ENCODE measurements at regions not wholly inside any gene's neighbourhood (a gene's known extent, or its start where the extent isn't known, plus 50 kb on each side); places are given as distances from the start of the nearest gene placed in this dataset.
"Not testable (repeated sequence)": the region's sequence is repeated elsewhere in the genome, so short reads cannot be mapped to it uniquely, and the experiment has no call there.

DNA sequence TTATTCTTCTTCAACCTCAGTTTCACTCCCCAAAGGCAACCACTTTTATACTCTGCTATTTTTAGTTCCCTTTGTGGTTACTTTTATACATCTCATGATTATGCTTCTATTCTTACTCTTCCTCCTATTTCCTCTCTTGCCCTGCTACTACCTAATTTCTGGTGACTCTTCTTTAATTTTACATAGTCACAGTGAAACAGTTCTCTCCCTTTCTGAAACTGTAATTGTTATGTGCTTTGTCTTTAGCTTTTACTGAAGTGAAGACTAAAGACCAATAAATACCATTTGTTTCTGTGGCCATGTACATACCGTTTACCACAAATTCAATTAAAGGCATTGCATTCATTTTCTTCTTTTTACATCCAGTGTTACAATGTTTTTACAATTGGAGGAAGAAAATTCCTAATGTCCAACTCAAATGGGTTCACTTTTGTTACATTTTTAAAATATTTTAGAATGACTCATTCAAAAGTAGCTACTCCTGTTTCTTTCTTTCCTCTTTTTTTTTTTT, 410.6 kb downstream of the PSAT1 start:
- no peak for ATAC-seq

GRCh38 chr9:78712903-78713613, 416.1 kb downstream of the PSAT1 start:
- H3K9me3 ChIP-seq: no peaks in the 10 kb centered on the region
- H3K27me3 ChIP-seq: no peaks in the 10 kb centered on the region
- no peak for TF ChIP-seq CTCF (IDR thresholded peaks at IDR 0.05)
- no peak overlapping the region for H3K4me3 ChIP-seq
- H3K4me1 ChIP-seq: no peaks in the 10 kb centered on the region
- no peaks in the 10 kb centered on the region for H3K36me3 ChIP-seq
- intact Hi-C loops (cut with DNase I): no loop called here
- no peak for ATAC-seq
- H3K27ac ChIP-seq: no peak overlapping the region
- no peak for DNase-seq

More for the DNA sequence above, 410.6 kb downstream of the PSAT1 start:
- no peaks in the 10 kb centered on the region for H3K9me3 ChIP-seq
- DNase-seq: no peak
- no peak for TF ChIP-seq CTCF (IDR thresholded peaks at IDR 0.05)
- no peak overlapping the region for H3K27ac ChIP-seq
- no peaks in the 10 kb centered on the region for H3K4me1 ChIP-seq
- H3K36me3 ChIP-seq: no peaks in the 10 kb centered on the region
- no peak overlapping the region for H3K4me3 ChIP-seq
- intact Hi-C loops (cut with DNase I): no loop called here
- H3K27me3 ChIP-seq: no peaks in the 10 kb centered on the region

GRCh38 chr9:78713614-78714405, 416.9 kb downstream of the PSAT1 start:
- no peaks in the 10 kb centered on the region for H3K27me3 ChIP-seq
- ATAC-seq (no peak), DNase-seq (no peak)
- H3K36me3 ChIP-seq: no peaks in the 10 kb centered on the region
- H3K4me3 ChIP-seq: no peak overlapping the region
- no peak for TF ChIP-seq CTCF (IDR thresholded peaks at IDR 0.05)
- no peak overlapping the region for H3K27ac ChIP-seq
- no peaks in the 10 kb centered on the region for H3K9me3 ChIP-seq
- no peaks in the 10 kb centered on the region for H3K4me1 ChIP-seq
- intact Hi-C loops (cut with DNase I): no loop called here

DNA sequence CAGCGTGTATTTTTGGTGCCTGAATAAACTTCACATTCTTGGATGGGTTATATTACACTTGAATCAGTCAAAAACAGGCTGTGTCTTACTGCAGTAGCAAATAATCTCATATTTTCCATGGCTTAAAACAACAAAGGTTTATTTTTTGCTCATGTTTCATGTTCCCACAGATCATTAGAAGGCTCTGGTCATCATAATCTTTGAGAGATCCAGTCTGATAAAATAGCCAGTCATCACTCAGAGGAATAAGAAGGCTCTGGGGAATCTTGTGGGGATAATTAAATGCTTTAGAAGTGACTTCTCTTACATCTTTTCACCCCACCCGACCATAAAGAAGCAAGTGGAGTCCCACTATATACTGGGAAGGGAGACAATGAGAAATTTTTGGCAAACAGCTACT, 417.7 kb downstream of the PSAT1 start:
- DNase-seq (no peak), ATAC-seq (no peak)
- no peak overlapping the region for H3K27ac ChIP-seq
- intact Hi-C loops (cut with DNase I): no loop called here
- H3K9me3 ChIP-seq: no peaks in the 10 kb centered on the region
- TF ChIP-seq CTCF (IDR thresholded peaks at IDR 0.05): no peak
- no peak overlapping the region for H3K4me3 ChIP-seq
- no peaks in the 10 kb centered on the region for H3K36me3 ChIP-seq
- H3K4me1 ChIP-seq: no peaks in the 10 kb centered on the region
- H3K27me3 ChIP-seq: no peaks in the 10 kb centered on the region

DNA sequence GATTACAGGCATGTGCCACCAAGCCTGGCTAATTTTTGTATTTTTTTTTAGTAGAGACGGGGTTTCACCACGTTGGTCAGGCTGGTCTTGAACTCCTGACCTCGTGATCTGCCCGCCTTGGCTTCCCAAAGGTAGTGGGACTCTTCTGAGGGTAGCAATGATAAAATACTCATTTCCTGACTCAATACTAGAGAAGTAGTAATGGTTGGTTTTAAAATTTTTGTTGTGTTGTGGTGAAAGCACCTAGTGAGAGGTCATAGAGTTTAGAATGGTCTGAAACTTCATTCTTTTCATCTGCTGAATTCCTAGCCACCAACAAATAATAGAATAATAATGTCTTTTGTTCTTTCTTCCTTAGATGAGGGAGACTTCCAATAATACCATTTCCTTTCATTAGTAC, 422.1 kb downstream of the PSAT1 start:
- H3K4me3 ChIP-seq; intact Hi-C loops (cut with DNase I); DNase-seq; H3K4me1 ChIP-seq; ATAC-seq; H3K36me3 ChIP-seq; H3K27ac ChIP-seq; H3K9me3 ChIP-seq; H3K27me3 ChIP-seq: not testable (repeated sequence)

All from left lung (tissue), 4 donors.